ENCODE measurements at regions not wholly inside any gene's neighbourhood (a gene's known extent, or its start where the extent isn't known, plus 50 kb on each side); places are given as distances from the start of the nearest gene placed in this dataset.
"Not testable (repeated sequence)": the region's sequence is repeated elsewhere in the genome, so short reads cannot be mapped to it uniquely, and the experiment has no call there.

GRCh38 chr15:100769043-100769974 is 110.3 kb upstream of the ALDH1A3 start:
- no peak for DNase-seq

DNA sequence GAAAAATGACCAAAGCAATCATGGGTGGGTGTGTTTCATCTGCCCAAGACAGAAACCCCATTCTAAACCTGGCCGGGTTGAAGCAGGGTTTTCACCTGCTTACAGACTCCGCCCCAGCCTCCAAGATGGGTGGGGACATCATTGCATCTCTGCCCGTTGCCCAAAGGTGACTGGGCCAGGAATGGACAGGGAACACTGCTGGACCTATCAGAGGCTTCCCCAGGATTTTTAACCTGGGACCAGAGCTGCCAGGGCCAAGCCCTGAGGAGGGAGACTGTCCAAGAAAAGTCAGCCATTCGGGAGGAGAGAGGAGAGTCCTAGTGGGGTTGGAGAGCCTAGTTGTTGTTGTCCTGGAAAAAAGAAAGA is 109.7 kb upstream of the ALDH1A3 start:
- no peak for DNase-seq

GRCh38 chr15:100770661-100771584 is 108.7 kb upstream of the ALDH1A3 start:
- no peak for DNase-seq

GRCh38 chr15:100771746-100772145 is 107.9 kb upstream of the ALDH1A3 start:
- no peak for DNase-seq

GRCh38 chr15:100772478-100772877 is 107.2 kb upstream of the ALDH1A3 start:
- DNase-seq, result no peak

DNA sequence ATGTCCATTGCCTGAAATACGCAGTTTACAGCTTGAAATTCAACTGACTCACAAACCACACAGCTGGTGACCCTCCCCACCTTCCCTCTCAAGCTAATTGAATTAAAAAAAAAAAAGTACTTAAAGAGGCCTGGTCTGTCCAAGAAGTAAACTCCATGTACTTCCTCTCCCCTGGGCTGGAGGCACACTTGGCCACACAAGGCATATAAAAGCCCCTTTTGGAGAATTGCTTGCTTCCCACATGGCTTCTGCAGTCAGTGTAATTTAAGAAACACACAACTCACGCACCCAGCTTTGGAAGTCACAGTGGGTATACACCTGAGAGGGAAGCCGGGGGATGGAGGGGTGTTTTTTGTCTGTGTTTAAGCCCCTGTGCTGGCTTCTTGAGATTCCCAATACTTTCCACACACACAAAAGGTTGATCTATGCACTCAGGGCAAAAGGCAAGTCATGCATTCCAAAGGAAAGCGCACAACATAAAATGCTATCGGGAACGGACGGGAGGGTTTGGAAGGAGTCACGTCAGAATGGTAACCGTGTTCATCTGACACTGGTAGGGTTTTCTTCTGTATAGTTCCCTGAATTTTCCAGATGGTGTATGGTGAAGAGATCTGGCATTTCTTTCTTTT is 106.6 kb upstream of the ALDH1A3 start:
- no peak for DNase-seq

GRCh38 chr15:100774044-100774443 is 105.6 kb upstream of the ALDH1A3 start:
- DNase-seq, result not testable (repeated sequence)

GRCh38 chr15:100775581-100776185 is 103.9 kb upstream of the ALDH1A3 start:
- no peak for DNase-seq

DNA sequence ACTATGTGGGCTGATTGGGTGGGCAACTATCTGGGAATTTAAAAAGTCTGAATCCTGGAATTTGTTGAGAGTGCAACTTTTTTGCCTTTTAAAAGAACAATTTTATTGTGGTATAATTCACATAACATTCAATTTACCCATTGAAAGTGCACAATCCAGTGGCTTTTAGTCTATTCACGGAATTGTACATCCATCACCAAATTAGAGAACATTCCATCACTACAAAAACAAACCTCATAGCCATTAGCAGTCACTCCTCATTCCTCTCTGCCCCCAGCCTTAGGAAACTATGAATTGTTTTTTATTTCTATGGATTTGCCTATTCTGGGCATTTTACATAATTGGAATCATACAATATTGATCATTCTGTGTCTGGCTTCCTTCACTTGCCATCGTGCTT is 101.8 kb upstream of the ALDH1A3 start:
- no peak for DNase-seq

DNA sequence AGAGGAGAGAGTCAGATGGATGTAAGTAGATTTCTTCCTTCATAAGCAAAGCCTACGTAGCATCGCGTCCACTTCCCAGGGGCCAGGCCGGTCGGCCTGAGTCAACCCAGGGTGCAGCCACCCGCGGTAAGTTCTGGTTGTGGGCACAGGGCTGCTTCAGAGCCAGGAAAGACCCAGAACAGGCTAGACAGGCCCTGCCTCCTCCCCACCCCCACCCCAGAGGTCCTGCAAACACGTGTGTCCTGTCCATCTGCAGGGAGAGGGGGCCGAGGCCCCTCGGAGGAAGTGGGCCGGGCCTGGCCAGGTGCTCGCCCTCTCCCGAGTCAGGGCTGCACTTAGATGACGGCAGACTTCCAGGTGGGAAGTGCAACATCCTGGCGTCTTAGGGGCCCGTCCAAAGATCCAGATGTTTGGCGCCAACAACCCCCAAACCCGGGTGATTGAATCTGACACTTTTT is 100.8 kb upstream of the ALDH1A3 start:
- no peak for DNase-seq

- no peak for DNase-seq
These were observed 100.1 kb upstream of the ALDH1A3 start for GRCh38 chr15:100779331-100780207.

DNA sequence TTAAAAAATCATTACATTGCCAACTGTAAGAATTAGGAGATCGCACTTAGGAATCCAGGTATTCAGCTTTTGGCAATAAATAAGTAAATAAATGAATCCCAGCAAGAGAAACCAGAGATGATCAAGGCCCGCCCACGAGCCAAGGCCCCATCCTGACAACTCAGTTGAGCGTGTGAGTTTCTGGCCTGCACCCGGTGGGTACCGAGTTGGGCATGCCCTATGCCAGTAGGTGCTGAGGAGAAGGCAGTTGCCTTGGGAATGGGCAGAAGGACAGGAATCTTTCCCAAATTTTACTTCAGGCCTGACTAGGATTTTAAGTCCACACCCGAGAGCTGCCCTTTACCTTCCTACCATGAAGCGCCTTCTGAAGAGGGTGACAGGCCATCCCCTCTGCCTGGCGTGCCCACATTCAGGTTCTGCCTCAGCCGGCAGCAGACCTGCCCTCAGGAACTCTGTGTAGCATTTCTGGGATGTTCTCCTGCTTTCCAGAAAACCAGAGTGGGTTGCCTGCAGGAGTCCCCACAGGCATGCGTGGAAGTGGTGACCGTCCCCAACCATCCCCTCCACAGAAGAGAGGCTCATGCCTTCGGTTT is 99.3 kb upstream of the ALDH1A3 start:
- DNase-seq, result no peak

DNA sequence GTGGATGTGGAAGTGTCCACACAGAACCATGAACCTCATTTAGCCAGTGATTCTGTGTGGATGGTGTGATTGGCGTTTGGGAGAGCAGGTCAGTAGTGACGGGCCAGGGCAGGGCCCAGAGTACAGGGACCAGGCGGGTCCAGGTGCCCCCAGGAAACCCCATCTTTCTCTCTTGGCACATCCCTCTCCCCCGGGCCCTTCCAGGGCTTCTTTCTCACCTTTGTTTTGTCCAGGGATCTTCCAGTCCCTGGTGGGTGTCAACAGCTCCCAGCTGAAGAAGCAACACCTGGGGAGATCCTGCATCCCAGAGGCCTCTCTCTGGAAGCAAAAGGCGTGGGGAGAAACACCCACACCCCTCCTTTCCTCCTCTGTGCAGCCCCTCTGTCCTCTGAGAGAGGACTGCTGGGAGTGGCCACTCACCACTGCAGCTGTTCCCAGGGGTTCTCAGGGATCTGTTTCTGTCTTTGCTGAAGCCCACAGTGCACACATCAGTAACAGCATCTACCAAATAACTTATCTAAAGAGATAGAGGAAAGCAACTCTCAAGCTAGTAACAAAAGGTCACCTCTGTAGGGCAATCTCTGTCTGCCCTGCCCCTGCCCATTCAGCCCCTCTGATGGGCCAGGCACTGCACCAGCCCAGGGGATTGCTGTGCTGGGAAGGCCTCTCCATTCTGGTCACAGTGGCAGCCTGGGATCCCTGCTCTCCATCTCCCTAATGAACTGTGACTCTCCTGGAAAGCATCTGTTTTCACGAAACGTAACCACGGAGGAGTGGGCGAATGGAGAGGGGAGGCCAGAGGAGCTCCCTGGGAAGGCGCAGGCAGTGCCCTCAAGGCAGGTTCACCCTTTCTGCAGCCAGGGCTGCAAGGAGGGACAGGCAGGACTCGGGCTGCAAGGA is 98.3 kb upstream of the ALDH1A3 start:
- no peak for DNase-seq

DNA sequence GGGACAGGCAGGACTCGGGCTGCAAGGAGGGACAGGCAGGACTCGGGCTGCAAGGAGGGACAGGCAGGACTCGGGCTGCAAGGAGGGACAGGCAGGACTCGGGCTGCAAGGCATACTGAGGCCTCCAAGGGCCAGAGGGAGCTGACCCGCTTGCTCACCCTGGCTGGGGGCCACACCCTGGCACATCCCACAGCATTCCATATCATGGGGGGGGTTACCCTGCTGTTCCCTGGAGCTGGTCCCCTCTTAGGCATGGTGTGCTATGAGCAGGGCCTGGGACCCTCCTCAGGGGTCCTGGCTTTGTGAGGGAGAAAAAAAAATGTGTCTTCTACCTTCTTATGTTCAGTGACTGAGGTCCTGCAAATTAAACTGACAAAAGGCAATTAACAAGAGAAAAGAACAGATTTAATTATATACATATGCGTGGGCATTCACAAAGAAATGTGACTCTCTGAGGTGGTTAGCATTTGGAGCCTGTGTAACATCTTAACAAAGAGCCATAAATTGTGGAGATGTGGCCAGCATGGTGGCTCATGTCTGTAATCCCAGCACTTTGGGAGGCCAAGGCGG is 97.6 kb upstream of the ALDH1A3 start:
- no peak for DNase-seq

DNA sequence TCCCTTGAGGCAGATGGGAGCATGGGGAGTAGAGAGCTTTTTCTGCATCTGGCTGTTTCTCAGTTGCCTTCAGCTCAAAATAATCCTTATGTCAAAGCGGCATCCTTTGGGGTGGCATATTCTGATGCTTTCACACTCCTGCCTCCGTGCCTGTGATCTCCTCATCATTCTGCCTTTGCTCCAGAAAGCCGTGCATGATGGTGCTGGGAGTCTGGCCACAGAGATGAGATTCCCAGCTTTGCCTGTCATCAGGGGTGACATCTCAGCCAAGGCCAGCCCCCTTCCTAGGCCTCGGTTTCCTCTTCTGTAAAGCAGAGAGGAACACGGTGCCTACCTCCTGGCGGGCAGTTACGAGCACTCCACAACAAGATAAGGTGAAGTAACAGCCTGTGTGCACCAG is 96.3 kb upstream of the ALDH1A3 start:
- DNase-seq, result no peak

GRCh38 chr15:100783760-100784492 is 95.7 kb upstream of the ALDH1A3 start:
- no peak for DNase-seq

- DNase-seq, result no peak
These were observed 95.0 kb upstream of the ALDH1A3 start for GRCh38 chr15:100784493-100785180.
